LNCAP (cell line): ENCODE measurements at regions not wholly inside any gene's neighbourhood (a gene's known extent, or its start where the extent isn't known, plus 50 kb on each side); places are given as distances from the start of the nearest gene placed in this dataset.

Source experiments
- CTCF ChIP-seq: fragments of 450-650 bp; IDR thresholded peaks from 2 replicates; pipeline ENCODE4 v1.5.1; 2017; ENCODE audit warnings: mild to moderate bottlenecking

DNA sequence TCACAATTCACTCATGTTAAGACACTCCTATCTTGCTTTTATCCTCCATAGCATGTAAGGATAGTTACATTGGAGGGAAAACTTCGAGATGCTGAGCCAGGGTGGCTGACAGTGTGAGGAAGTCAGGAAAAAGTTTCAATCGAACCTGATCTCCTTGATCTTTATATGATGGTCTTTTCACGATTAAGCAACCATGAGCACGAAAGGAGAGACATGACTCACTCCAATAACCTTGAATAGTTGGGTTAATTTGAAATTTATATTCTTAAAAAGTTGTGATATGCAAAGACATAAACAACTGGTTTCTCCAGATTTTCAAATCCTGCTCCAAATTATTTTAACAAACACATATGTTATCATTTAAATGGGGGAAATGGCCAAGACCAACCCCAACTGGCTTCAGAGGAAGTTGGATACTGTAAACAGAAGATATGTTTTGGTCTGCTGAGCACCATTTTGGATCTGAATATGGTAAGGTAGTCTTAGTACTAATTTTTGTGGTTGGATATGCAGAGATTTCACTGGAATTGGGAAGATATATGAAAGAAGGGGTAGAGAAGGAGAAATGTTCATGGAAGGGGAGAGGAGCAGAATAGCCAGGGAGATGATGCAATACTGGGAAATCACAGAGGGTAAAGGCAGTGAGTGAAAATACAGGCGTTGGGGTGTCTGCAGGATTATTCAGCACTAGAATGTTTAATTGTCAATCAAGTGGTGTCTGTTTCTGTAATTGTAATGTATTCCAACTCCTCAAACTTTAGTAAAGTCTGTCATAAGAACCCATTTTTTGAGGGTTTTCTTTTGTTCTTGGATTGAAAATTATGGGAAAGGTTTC is 185.2 kb upstream of the SLC38A2 start:
- no peak for TF ChIP-seq CTCF

- no peak for TF ChIP-seq CTCF
Observed at GRCh38 chr12:46556819-46557524, 184.4 kb upstream of the SLC38A2 start.

- TF ChIP-seq CTCF: no peak
Observed at GRCh38 chr12:46556105-46556559, 183.6 kb upstream of the SLC38A2 start.

DNA sequence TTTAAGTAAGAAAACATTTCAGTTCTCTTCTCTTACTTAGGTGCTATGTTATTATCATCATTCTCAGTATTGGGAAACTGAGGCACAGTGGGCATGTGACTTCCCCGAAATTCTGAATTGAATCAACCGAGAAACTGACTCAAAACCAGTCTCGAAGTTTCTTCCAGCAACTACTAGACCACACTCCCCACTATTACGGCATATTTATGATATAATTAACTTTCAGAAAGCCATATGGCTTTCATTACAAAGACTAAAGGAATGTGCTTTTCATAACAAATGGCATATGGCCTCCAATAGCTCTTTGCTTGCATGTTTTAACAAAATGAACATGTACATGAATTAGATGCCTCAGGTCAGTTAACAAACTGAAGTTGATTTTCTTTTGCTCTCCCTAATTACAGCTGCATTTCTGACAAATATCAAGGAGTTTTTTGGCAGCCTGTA is 182.9 kb upstream of the SLC38A2 start:
- no peak for TF ChIP-seq CTCF

GRCh38 chr12:46554460-46554859 is 181.9 kb upstream of the SLC38A2 start:
- TF ChIP-seq CTCF: no peak

DNA sequence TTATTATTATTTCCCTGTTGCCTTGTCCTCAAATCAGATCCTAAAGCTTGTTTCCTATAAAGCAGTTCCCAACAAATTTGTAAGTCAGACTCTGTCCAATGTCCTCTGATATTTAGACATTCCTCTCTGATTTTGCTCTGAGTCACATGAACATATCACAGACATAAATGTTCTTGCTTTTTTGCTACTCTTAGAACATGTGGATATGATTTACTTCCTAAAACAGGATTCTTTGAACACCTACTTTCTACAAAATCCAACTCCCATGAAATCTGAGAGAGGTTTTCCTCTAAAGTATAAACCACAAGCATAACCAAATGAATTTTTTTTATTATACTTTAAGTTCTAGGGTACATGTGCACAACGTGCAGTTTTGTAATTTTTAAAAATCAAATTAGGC is 181.3 kb upstream of the SLC38A2 start:
- TF ChIP-seq CTCF: no peak

GRCh38 chr12:46553266-46553665 is 180.7 kb upstream of the SLC38A2 start:
- no peak for TF ChIP-seq CTCF
